NCI-H524 (cell line): ENCODE measurements at regions not wholly inside any gene's neighbourhood (a gene's known extent, or its start where the extent isn't known, plus 50 kb on each side); places are given as distances from the start of the nearest gene placed in this dataset.

Source experiments
- DNase-seq, 2 experiments: peaks; one replicate each; lab custom pipeline; 2025; lab: John Stamatoyannopoulos, UW

DNA sequence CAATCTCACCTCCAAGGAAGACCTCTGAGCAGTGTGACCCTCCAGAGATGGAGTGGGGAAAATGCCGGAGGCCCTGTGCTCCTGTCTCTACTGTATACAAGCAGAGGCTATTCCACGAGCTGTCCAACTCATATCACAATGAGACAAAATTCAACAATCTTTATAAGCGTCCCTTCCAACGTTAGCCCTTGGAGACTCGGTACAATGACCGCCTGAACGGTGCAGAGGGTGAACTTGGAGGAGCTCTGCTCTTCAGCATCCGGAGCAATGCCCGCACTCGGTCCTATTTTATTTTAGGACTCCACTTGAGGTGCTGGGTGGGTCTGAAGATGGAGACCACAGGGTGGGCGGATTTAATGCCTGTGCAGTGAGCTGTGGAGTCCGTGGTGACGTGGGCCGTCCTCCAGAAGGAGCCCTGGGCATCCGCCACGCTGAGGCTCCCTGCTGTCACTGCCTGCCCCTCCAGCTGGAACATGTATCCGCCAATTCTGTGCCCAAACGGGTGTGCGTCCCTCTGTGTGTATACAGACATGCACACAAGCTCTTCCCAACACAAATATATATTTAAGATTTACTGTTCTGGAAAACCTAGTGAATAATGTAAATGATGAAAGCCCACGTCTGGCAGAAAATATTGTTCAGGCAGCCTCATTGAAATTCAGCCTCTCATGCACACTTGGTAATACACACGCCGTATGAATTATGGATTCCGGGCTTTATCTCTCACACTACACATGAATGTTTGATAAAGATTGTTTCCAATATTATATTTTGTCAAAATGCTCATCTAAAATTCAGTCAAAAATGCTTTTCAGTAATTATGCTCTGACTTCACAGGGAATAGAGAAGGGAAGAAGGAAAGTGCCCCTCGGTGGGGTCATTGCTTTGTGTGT, 239.9 kb upstream of the ZMIZ1 start:
- no peak for DNase-seq

DNA sequence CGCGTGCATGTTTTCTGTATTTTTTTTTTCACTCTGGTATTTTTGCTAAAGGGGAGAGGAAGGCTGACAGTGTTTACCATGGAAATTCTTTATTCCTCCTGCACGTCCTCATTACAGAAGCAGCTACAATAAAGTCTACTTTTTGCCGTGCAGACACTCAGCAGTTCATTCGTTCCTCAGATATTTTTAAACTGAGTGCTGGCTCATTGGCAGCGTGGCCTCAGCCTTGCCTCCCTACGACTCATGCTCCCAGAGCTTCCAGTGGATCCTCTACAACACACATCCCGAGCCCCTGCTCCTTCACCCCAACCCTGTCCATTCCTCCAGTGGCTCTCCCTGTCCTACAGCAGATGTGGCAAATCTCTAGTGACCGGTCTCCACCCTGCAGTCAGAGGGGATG, 239.2 kb upstream of the ZMIZ1 start:
- DNase-seq: no peak

DNA sequence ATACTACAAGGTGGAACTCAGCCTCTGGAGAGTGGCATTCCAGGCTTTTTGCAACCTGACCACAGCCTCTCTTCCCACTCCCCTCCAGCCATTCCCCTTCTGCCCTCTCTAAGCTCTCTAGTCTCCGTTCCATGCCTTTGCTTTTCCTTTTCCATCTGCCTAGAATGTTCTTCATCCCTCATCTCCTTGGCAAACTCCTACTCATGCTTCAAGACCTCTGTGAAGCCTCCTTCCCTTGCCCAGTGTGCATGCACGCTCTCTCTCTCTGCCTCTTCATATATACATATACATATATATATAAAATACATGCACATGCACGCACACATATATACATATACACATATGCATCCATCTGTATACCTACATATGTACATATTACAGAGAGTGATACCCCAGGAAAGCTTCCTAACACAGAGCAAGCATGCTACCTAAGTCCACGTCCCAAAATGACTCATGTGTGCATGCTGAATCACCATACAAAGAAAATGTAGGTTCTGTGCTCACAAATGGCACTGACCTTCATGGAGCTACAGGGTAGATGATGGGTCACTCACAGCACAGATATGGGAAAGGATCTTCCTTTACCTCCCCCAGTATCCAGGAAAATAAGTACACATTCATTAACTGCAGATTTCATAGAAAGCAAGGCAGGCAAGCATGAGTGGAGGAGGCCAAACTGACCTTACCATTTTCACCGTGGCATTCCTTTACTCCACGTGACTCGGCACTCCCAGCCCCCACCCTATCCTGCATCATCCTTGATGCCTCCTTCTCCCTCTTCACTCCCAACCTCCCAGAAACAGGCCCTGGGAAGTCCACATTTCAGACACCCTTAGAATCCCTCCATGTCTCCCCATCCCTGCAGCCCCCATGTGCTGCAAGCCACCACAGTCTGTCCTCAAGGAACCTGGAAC, 238.4 kb upstream of the ZMIZ1 start:
- DNase-seq: no peak

DNA sequence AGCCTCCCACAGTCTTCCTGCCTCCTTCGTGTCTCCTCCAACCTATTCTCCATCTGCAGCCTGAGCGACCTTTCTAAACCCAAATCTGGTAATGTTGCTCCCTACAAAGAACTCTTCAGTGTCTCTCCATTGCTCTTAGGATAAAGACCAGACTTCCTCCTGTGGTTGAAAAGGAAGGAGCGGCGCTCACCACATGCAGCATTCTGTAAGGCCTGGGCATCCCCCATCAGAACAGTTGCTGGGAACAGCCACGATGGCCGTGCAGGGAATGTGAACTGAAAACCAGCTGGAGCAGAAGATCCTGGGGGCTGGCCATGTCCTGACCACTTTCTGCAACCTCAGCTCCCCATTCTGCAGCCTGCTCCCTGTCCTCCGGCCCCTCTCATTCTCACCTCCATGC, 237.8 kb upstream of the ZMIZ1 start:
- DNase-seq: no peak

DNA sequence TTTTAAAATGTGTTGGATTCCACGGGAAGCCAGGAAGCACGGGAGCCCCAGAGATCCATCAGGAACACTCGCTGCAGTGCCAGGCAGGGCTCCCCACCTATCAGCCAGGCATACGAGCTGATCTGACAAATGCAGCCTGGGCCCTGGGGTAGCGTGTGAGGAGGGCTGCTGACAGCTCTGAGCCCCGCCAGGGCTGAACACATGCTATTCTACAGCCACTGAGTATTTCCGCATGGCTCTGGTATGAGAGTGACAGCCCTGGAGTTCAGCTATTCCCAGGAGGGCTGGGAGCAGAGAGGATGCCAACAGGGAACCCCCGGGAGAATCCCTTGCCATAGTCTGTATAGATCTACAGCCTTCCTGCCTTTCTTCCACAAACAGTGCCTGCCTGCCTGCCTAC, 237.3 kb upstream of the ZMIZ1 start:
- no peak for DNase-seq

DNA sequence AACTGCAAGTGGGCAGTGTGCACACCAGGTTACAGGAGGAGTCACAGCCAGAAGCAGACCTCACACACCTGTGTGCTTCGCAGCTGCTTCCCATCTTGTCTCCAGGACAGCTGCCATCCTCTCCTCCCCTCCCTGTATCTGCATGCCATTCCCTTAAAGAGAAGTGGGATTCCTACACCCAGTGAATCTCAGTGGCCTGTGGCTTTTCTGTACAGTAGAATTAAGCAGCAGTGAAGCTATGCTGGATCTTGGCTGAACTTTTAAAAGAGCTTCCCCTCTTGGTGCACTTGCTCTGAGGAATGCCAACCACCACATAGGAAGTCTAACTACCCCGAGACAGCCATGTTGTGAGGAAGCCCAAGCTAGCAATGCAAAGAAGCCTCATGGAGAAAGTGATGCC, 236.5 kb upstream of the ZMIZ1 start:
- DNase-seq: no peak

DNA sequence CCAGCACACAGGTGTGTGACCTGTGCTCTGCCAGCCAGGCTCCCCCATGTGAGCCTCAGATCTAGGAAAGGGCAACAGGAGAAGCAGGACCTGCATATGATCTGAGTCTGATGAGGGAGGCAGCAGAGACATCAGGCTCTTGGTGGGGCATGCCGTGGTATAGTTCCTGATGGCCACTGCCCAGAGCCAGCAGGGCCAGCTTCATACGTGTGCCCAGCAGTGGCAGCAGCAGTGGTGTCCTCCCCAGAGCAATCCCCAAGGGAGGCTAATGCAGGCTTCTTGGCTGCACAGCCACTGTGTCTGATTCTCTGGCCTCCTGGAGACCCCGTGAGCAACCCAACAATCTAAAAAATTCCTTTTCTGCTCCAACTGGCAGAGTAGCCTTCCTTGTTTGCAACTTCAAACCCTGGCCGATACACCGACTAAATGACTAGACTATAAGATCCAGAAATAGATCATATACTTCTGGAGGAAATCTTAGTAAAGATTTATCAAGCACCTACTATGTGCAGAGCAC, 230.6 kb upstream of the ZMIZ1 start:
- DNase-seq: no peak

DNA sequence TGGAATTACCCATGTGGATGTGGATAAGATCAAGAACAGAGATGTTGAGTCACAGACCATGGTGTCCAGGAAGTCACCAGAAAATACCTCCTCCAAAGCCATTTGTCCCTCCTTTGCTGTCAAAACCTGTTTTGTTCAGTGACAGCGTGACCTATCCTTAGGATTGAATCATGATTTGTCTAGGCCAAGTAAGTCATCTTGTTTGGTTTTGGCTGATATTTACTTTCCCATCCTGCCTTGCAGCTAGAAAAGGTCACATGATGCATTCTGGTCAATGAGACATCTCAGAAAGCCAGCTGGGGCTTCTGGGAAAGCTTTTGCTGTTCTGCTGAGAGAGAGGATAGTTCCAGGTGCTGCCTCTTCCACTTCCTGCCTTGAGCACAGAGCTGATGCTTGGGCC, 225.3 kb upstream of the ZMIZ1 start:
- no peak for DNase-seq

DNA sequence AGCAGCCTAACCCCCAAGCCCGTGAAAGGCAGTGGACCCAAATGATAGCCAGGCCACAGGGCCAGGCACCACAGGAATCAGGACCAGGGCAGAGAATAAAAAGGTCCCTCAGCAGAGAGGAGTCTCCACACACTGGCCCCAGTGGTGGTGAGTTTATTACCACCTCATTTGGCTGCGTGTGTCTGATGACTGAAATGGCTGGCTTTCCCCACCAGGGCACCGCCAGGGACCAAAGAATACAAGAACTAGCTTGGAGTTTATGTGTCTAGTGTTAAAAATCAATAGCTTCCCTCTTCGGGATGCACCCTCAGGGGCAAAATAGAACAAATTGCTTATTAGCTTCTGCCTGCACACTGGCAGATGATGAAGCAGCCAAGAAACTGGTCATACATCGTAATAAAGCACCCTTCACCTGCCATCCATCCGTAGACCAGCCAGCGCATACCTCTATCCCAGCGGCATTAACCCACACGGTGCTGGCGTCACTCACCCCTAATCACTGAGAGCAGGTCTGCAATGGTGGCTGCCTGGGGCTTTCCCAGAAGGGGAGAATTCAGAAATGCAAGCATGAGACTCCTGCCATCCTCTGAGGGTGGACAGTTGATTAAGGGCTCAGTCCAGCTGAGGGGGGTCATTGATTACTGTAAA, 223.7 kb upstream of the ZMIZ1 start:
- no peak for DNase-seq

DNA sequence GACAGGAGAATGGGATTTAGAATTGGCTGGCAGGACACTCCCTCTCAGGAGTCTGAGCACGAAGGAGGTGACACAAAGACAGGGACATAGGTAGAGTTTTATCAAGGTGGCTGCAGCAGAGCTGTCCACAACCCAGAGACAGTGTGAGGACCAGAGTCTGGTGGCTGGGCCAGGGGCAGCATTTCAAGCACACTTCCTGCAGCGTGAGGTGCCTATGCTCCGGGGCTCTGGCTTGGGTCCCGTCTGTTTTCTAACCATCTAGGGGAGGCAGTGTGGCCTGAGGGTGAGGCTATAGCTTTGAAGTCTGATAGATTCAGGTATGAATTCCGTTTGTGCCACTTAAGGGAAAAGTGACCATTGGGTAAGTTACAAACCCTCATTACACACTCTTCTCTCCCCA, 222.7 kb upstream of the ZMIZ1 start:
- DNase-seq: no peak

DNA sequence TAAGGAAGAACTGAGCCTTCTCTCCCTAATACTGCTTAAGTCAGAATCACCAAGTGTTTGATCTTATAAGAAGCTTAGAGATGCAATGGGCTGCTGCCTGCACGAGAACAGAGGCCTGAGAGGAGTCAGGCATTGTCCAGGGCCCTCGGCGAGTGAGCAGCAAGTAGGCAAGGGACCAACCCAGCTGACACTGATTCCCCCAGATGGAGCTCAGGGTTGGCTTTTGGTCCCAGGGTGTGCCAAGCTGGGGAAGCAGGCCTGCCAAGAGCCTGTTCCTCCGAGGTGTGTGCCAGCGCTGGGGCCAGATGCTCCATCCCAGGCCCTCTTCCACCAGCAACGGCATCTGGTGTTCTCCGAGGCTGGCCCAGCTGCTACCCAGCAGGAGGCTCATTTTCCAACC, 222.0 kb upstream of the ZMIZ1 start:
- DNase-seq: peak; percentile 51 to 82

DNA sequence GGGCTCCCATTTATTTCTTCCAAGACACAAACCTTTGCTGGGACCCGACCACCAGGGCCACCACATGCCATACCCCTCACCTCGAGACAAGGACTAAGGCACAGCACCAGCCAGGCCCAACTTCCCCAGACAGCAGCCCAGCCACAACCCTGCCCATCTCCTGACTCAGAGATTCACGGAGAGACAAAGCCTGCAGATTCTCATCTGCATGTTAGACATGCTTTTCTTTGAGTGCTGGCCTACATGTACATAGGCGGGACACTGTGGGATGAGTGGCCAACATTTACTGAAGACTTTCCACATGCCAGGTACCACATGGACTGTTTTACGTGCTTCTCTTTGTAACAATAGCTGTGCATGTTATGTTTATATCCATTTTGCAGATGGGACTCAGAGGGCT, 221.3 kb upstream of the ZMIZ1 start:
- no peak for DNase-seq

DNA sequence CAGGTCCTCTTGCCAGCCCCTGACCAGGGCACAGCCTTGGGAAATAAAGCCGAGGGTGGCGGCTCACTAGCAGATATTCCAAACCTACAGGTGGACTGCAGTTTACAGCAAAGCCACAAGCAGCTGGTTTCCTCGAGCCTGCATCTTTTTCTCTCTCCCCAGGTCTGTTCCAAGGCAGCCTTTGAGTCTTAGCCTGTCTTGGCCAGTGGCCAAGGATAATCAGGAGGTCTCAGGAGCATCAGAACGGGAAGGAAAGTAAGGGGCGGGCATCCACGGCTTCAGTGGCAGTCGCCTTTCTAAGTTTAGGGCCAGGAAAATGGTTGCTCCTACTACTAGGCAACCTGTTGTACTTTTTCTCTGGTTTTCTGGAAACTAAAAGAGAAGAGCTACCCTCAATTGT, 219.7 kb upstream of the ZMIZ1 start:
- DNase-seq: peak; percentile 29 to 74

DNA sequence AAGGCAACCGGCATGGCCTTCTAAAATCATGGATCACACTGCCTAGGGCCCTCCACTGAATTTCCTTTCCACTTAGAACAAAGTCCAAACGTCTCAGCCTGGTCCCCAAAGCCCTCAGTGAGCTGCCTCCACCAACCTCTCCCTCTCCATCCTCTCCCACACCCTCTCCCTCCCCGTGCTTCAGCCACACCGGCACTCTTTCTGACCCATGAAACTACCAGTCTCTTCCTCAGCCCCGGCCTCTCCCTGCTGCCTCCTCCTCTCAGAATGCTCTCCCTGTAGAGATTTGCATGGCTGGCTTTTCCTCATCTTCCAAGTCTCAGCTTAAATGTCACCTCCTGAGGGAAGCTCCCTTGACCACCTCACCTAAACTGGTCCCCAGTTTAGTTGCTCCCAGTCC, 219.0 kb upstream of the ZMIZ1 start:
- no peak for DNase-seq

DNA sequence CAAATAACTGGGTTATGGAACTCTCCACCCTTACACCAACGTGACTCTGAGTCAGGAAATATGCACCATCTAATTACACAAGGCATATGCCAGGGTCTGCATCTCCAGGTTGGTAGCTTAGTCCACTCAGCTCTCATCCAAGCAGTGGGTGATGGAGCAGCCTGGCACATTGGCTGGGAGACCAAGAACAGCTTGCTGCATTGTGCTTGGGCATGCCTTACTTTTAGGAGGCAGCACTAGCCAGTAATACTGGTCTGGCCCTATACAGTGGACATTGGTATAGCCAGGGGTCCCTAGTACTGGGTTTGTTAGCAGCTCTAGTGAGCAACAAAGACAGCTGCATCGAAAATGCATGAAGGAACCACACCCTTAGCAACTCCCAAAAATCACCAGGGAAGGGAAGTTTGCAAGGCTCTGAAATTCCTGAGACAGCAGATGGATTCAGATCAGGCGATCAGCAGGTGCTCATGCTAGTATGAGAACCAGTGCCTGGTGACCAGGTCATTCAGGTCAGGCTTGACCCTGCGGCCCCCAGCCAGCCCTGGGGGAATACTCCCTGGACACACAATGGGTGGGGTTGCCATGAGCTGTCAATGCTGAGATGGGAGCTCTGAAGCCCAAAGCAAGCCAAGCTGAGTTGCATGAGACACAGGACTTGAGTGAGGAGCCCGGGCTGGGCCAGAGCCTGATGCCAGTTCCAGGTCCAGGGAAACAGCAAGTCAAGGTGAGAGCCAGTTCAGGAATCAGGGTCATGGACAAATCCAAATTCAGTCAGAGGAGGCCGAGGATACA, 217.9 kb upstream of the ZMIZ1 start:
- no peak for DNase-seq

DNA sequence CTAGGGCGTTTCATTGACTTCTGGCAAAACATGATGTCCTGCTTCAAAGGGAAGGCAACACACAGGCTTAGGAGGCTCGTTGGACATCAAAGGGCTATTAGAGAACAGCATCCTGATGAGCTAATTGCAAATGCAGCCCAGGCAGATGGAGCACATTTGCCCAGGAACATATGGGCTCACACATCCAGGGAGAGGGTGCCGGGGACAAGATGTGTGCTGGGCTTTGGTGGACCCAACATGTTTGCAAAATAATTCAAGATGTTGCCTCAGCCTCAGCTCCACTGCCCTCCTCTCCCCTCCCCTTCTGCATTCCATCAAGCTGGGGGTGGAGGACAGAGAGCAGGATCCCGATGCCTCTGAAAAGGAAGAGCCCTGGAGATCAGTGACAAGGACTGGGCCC, 217.1 kb upstream of the ZMIZ1 start:
- DNase-seq: peak; percentile 16 to 68

DNA sequence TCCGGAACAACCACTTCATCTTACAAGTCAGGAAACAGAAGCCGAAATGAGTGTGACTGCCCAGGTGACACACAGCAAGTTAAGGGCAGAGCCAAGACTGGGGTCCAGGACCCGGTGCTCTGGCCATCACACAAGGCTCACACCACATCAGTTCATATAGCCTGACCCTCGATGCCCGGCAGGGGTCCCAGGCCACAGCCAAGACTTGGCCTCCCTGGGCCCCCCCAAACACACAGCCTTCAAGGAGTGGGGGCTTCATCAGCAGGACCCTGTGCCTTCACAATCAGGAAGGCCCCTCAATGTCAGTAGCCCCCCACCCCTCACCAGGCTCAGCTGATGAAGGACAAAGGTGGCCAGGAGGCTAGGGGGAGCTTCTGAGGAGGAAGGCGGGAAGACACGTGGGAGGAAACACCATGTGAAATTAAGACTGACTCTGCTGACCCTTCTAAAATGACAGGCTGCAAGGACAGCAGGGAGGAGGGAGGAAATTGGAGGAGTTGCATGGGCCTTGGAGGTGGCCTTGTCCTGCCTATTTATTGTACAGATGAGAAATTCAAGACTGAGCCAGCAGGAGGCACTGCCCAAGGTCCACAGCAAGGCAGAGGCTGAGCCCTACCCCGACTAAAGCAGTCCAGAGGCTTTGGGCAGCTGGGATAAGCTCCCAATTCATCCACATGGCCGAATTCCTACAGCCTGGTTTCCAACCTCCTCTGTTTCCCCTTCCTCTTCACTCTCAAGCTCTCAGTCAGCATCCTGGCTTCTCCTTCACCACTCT, 216.1 kb upstream of the ZMIZ1 start:
- DNase-seq: no peak

DNA sequence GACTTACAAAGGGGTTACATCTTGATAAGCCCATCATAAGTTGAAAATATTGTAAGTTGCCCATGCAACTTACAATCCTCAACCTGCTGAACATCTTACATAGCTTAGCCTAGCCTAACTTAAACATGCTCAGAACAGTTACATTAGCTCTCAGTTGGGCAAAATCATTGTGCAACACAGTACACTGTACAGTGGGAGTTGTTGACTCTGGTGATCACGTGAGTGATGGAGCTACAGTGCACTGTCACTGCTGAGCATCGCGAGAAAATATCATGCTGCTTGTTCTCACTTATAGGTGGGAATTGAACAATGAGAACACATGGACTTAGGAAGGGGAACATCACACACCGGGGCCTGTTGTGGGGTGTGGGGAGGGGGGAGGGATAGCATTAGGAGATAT, 214.9 kb upstream of the ZMIZ1 start:
- DNase-seq: no peak

DNA sequence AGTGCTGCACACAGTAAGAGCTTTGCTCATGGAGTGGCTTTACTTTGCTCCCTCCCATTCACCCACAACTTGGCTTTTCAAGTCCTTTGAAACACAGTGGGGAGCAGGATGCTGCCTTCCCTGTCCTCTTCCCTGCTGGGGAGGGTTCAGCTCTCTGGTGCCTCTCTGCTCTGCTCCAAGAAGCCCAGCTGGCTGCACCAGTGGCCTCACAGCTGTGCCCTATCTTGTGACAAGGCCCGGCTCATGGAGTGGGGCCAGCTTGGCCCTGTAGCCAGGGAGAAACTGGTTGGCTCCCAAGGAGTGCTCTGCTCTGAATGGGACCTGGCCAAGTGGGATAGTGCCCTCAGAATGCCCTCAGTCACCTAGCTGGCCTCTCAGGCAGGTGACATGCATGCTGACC, 212.3 kb upstream of the ZMIZ1 start:
- peak in 1 of 2 experiments; percentile 59 for DNase-seq

DNA sequence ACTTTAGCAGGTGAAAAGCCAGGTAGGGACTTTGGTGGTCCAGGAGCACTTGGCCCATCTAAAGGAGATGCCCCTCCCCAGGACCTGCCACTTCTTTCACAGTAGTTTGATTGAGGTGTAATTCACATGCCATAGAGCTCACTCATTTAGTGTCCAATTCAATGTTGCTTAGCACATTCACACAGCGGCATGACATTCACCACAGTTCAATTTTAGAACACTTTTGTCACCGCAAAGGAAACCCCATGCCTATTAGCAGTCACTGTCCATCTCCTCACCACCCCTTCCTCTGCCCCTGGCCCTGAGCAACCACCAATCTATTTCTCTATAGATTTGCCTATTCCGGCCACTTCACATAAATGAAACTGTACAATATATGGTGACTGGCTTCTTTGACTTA, 211.6 kb upstream of the ZMIZ1 start:
- DNase-seq: no peak

DNA sequence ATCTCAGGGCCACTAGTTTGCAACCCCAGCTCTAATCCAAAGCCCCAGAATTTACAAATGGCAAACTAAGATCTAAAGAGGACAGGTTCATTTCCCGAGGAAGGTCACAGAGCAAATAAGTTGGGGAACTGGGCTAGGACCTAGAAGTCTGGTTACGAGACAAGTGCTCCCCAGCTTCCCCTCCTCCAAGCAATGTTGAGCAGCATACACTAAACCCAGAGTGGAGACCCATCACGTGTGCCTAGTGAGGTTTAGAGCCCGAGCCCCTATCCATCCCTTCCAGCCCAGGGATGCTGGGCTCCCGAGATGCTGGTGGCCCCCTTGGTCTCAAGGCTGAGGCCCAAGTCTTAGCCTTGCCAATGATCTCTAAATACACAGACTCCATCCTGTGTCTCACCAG, 209.5 kb upstream of the ZMIZ1 start:
- DNase-seq: no peak
